Smooth muscle cell (in vitro differentiated cells): ENCODE measurements at regions not wholly inside any gene's neighbourhood (a gene's known extent, or its start where the extent isn't known, plus 50 kb on each side); places are given as distances from the start of the nearest gene placed in this dataset.
"Not testable (repeated sequence)": the region's sequence is repeated elsewhere in the genome, so short reads cannot be mapped to it uniquely, and the experiment has no call there.

Experiments used
- DNase-seq: peaks from one replicate; lab custom pipeline; 2025; ENCODE audit not compliant: unreplicated experiment; lab: John Stamatoyannopoulos, UW
- H2AFZ ChIP-seq: fragments of 200-600 bp; sonication (generic); 2 replicates; pipeline ENCODE4 v1.6.0; 2016; ENCODE audit warnings: antibody characterized with exemption, low read depth, mild to moderate bottlenecking
- H3F3A ChIP-seq: fragments of 200-600 bp; sonication (generic); 2 replicates; pipeline ENCODE4 v1.6.0; 2017; ENCODE audit warnings: antibody characterized with exemption, low read depth
- H3K27ac ChIP-seq: fragments of 200-600 bp; sonication (generic); 2 replicates; pipeline ENCODE4 v1.5.1; 2016; ENCODE audit warnings: low read depth, mild to moderate bottlenecking
- H3K27me3 ChIP-seq: fragments of 200-600 bp; sonication (generic); 2 replicates; pipeline ENCODE4 v1.6.1; 2016; ENCODE audit warnings: low read depth, mild to moderate bottlenecking
- H3K36me3 ChIP-seq: fragments of 200-600 bp; sonication (generic); 2 replicates; pipeline ENCODE4 v1.5.1; 2016; ENCODE audit warnings: low read depth
- H3K4me1 ChIP-seq: fragments of 200-600 bp; sonication (generic); 2 replicates; pipeline ENCODE4 v1.5.1; 2016; ENCODE audit warnings: low read depth
- H3K4me2 ChIP-seq: fragments of 200-600 bp; sonication (generic); 2 replicates; pipeline ENCODE4 v1.6.0; 2016; ENCODE audit warnings: mild to moderate bottlenecking
- H3K4me3 ChIP-seq: fragments of 200-600 bp; sonication (generic); 2 replicates; pipeline ENCODE4 v1.5.1; 2016; ENCODE audit warnings: mild to moderate bottlenecking
- H3K79me2 ChIP-seq: fragments of 200-600 bp; sonication (generic); 2 replicates; pipeline ENCODE4 v1.6.0; 2016; ENCODE audit warnings: low read depth, mild to moderate bottlenecking
- H3K9ac ChIP-seq: fragments of 200-600 bp; sonication (generic); 2 replicates; pipeline ENCODE4 v1.6.0; 2016; ENCODE audit warnings: low read depth
- H3K9me3 ChIP-seq: fragments of 200-600 bp; sonication (generic); replicated peaks from 2 replicates; pipeline ENCODE4 v1.5.1; 2016; ENCODE audit warnings: low read depth
- H4K20me1 ChIP-seq: fragments of 200-600 bp; sonication (generic); 2 replicates; pipeline ENCODE4 v1.6.0; 2016; ENCODE audit warnings: low read depth
- CTCF ChIP-seq: fragments of 200-600 bp; sonication (generic); IDR thresholded peaks from 2 replicates; pipeline ENCODE4 v1.5.1; 2017; ENCODE audit warnings: borderline replicate concordance, mild to moderate bottlenecking, antibody characterized with exemption; ENCODE audit not compliant: insufficient read depth, poor library complexity, severe bottlenecking
- WGBS: methylation state at CpG from one replicate; pipeline ENCODE4 v1.1.7; 2016; ENCODE audit warnings: low lambda C conversion rate; 5-methylcytosine and 5-hydroxymethylcytosine counted together

- H3K4me1 ChIP-seq = peaks cover 5% of the 10 kb centered on the region
- no peak overlapping the region for H3K4me2 ChIP-seq
- no peak overlapping the region for H2AFZ ChIP-seq
- H4K20me1 ChIP-seq = no peaks in the 10 kb centered on the region
- H3K4me3 ChIP-seq = no peak overlapping the region
- DNase-seq = no peak
- no peak overlapping the region for H3K27ac ChIP-seq
- no peaks in the 10 kb centered on the region for H3K79me2 ChIP-seq
- H3K27me3 ChIP-seq = no peaks in the 10 kb centered on the region
- no peaks in the 10 kb centered on the region for H3K36me3 ChIP-seq
- no peak for TF ChIP-seq CTCF
- H3K9ac ChIP-seq = no peak overlapping the region
- WGBS = 93% methylated on average over 4 of the region's 4 CpGs
- H3F3A ChIP-seq = no peaks in the 10 kb centered on the region
- no peaks in the 10 kb centered on the region for H3K9me3 ChIP-seq
Observed at GRCh38 chr6:11942185-11942864, 69.8 kb upstream of the HIVEP1 start.

GRCh38 chr6:11940532-11941166 lies 71.5 kb upstream of the HIVEP1 start:
- H2AFZ ChIP-seq, H3K27me3 ChIP-seq, H3K9ac ChIP-seq, H3K9me3 ChIP-seq, H3K4me2 ChIP-seq, H3K4me3 ChIP-seq, H3F3A ChIP-seq, H3K27ac ChIP-seq, DNase-seq, H3K36me3 ChIP-seq, H3K4me1 ChIP-seq, H3K79me2 ChIP-seq, H4K20me1 ChIP-seq: not testable (repeated sequence)
- 95% methylated on average over 8 of the region's 8 CpGs for WGBS

- Histone ChIP-seq H3K9me3 (no peaks in the 10 kb centered on the region), H3K36me3 (no peaks in the 10 kb centered on the region), H2AFZ (peak overlapping the region; percentile 21), H3K27me3 (no peaks in the 10 kb centered on the region), H3K9ac (no peak overlapping the region), H3K4me1 (peaks cover 5% of the 10 kb centered on the region), H4K20me1 (no peaks in the 10 kb centered on the region), H3K27ac (no peak overlapping the region), H3K79me2 (no peaks in the 10 kb centered on the region), H3K4me2 (no peak overlapping the region), H3F3A (no peaks in the 10 kb centered on the region), H3K4me3 (no peak overlapping the region)
- 61% methylated on average over 8 of the region's 8 CpGs for WGBS
- no peak for DNase-seq
- TF ChIP-seq CTCF = no peak
Observed at GRCh38 chr6:11938285-11938890, 73.7 kb upstream of the HIVEP1 start.

GRCh38 chr6:11934638-11935037 lies 77.5 kb upstream of the HIVEP1 start:
- Histone ChIP-seq H3K27ac (no peak overlapping the region), H3K9me3 (no peaks in the 10 kb centered on the region), H3K27me3 (no peaks in the 10 kb centered on the region), H3K9ac (no peak overlapping the region), H3K36me3 (no peaks in the 10 kb centered on the region), H2AFZ (no peak overlapping the region), H3K79me2 (no peaks in the 10 kb centered on the region), H3K4me2 (no peak overlapping the region), H3F3A (no peaks in the 10 kb centered on the region), H3K4me1 (peaks cover 5% of the 10 kb centered on the region), H3K4me3 (no peak overlapping the region), H4K20me1 (no peaks in the 10 kb centered on the region)
- no peak for DNase-seq
- TF ChIP-seq CTCF = no peak
- WGBS = 95% methylated on average over 6 of the region's 6 CpGs

GRCh38 chr6:11932892-11933291 lies 79.2 kb upstream of the HIVEP1 start:
- not testable (repeated sequence) for H3K9ac ChIP-seq, H4K20me1 ChIP-seq, DNase-seq, H3F3A ChIP-seq, H3K27ac ChIP-seq, H3K4me3 ChIP-seq, H3K9me3 ChIP-seq, H3K4me2 ChIP-seq, H3K4me1 ChIP-seq, H3K27me3 ChIP-seq, H3K36me3 ChIP-seq, H3K79me2 ChIP-seq, H2AFZ ChIP-seq
- WGBS = 95% methylated on average over 27 of the region's 33 CpGs
